ENCODE measurements at regions not wholly inside any gene's neighbourhood (a gene's known extent, or its start where the extent isn't known, plus 50 kb on each side); places are given as distances from the start of the nearest gene placed in this dataset.

DNA sequence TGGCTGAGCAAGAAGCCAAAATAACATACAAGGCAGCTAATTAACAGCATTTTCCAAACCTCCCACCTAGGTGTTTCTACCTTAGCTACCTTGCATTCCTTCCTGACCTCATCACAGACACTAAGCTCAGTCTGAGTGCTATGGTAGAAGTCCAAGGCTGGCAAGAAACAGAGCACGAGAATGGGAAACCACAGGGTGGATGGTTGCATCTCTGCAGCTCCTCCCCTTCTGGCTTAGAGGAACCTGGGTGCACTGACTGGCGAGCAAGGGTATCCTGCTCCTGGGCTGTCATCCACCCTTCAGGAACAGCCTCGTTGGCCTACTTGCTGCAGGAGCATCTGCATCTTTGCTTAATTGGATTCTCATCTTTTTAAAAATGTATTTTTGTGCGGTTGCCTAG is 73.1 kb upstream of the KIRREL3 start:
- Histone ChIP-seq H2AFZ (replicated peaks; ENCODE audit: low read length, poor library complexity) (no peak overlapping the region), H4K5ac (ENCODE audit: low read depth, low read length) (no peak overlapping the region), H3K23ac (ENCODE audit: low read depth, low read length) (no peak overlapping the region), H3K9me1 (ENCODE audit: insufficient read depth, low read length) (no peaks in the 10 kb centered on the region), H3K4me3 (ENCODE audit: insufficient read depth, low read depth, low read length) (no peak overlapping the region), H2AK5ac (ENCODE audit: low read depth, low read length) (no peak overlapping the region), H3K9me3 (ENCODE audit: control insufficient read depth, insufficient read depth, low read length) (no peaks in the 10 kb centered on the region), H4K8ac (ENCODE audit: low read depth in 2 of 2, low read length in 2 of 2) (no peak overlapping the region), H4K20me1 (ENCODE audit: insufficient read depth, low read length) (no peaks in the 10 kb centered on the region), H2BK5ac (ENCODE audit: low read depth, low read length, poor library complexity, severe bottlenecking) (no peak overlapping the region), H4K91ac (ENCODE audit: insufficient read depth, low read depth, low read length) (no peak overlapping the region), H3K14ac (replicated peaks; ENCODE audit: low read depth, low read length) (no peak overlapping the region), H3K18ac (ENCODE audit: low read depth, low read length) (no peak overlapping the region), H3K4me2 (ENCODE audit: low read depth, low read length) (no peak overlapping the region), H3K9ac (ENCODE audit: low read depth, low read length) (no peak overlapping the region), H2BK15ac (ENCODE audit: low read depth, low read length) (no peak overlapping the region), H2BK20ac (ENCODE audit: low read depth, low read length) (no peak overlapping the region), H3K36me3 (ENCODE audit: control insufficient read depth, insufficient read depth, low read length) (no peaks in the 10 kb centered on the region), H3K27ac (ENCODE audit: insufficient read depth, low read length) (no peak overlapping the region), H3K4ac (ENCODE audit: low read depth, low read length) (no peak overlapping the region), H3K56ac (ENCODE audit: extremely low read depth, insufficient read depth, low read length) (no peak overlapping the region), H3K4me1 (ENCODE audit: control insufficient read depth, insufficient read depth, low read length) (0 out of 2 replicates have a peak, but pooled peaks cover 2% of the 10 kb centered on the region), H2AK9ac (replicated peaks; ENCODE audit: low read depth, low read length, poor library complexity) (no peak overlapping the region), H3K27me3 (ENCODE audit: control insufficient read depth, insufficient read depth, low read length) (peaks cover 46% of the 10 kb centered on the region), H2BK120ac (ENCODE audit: low read depth, low read length) (no peak overlapping the region), H3K79me1 (ENCODE audit: low read depth in 1 of 2, low read length in 2 of 2) (no peaks in the 10 kb centered on the region)
- ChIA-PET POLR2A (ENCODE audit: unreplicated experiment) (interaction anchor here (0.6 kb wide), 1 partner anchor 378 kb away, joined by 16 read pairs; no protein-coding TSS in a partner anchor), CTCF (interaction anchor here (0.6 to 1.6 kb wide), 10 partner anchors 8 to 1650 kb away, joined by 3 to 5 read pairs (median 3); no protein-coding TSS in a partner anchor)
- DNase-seq (no peak), ATAC-seq (ENCODE audit: low read depth) (0 out of 2 replicates have a peak, but pooled peaks have one; percentile 17)
- BruUV-seq (replicated peaks) = no TSS peak
- TF ChIP-seq RCOR1 (IDR thresholded peaks at IDR 0.05; ENCODE audit: insufficient replicate concordance, low read length) = no peak
- TF ChIP-seq, protein P1, sequence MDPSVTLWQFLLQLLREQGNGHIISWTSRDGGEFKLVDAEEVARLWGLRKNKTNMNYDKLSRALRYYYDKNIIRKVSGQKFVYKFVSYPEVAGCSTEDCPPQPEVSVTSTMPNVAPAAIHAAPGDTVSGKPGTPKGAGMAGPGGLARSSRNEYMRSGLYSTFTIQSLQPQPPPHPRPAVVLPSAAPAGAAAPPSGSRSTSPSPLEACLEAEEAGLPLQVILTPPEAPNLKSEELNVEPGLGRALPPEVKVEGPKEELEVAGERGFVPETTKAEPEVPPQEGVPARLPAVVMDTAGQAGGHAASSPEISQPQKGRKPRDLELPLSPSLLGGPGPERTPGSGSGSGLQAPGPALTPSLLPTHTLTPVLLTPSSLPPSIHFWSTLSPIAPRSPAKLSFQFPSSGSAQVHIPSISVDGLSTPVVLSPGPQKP (IDR thresholded peaks at IDR 0.05; ENCODE audit: borderline replicate concordance, low read depth, low read length) = no peak
- TF ChIP-seq CEBPB (IDR thresholded peaks at IDR 0.05; ENCODE audit: low read depth, low read length) = no peak
- no peak for TF ChIP-seq POLR2A (IDR thresholded peaks at IDR 0.05; ENCODE audit: low read depth, low read length)
- no peak for TF ChIP-seq MAFK (IDR thresholded peaks at IDR 0.05; ENCODE audit: low read depth, low read length)
- no peak for TF ChIP-seq RAD21 (IDR thresholded peaks at IDR 0.05; ENCODE audit: low read length)
- no peak for TF ChIP-seq NFE2L2 (IDR thresholded peaks at IDR 0.05; ENCODE audit: low read depth, low read length)
- no peak for TF ChIP-seq RFX5 (IDR thresholded peaks at IDR 0.05; ENCODE audit: low read depth, low read length)
- TF ChIP-seq FOS (IDR thresholded peaks at IDR 0.05; ENCODE audit: low read depth, low read length) = no peak
- TF ChIP-seq CTCF (conservative IDR thresholded peaks at IDR 0.05; ENCODE audit: low read depth, low read length) = no peak
- no peak for TF ChIP-seq USF2 (IDR thresholded peaks at IDR 0.05; ENCODE audit: low read depth, low read length)
- TF ChIP-seq MXI1 (IDR thresholded peaks at IDR 0.05; ENCODE audit: borderline replicate concordance, low read depth, low read length) = no peak
- TF ChIP-seq BHLHE40 (IDR thresholded peaks at IDR 0.05; ENCODE audit: low read depth, low read length) = no peak
- no peak for TF ChIP-seq CHD1 (IDR thresholded peaks at IDR 0.05; ENCODE audit: low read depth, low read length)
- TF ChIP-seq MAZ (IDR thresholded peaks at IDR 0.05; ENCODE audit: borderline replicate concordance, low read depth, low read length) = no peak
- no peak for TF ChIP-seq SMC3 (IDR thresholded peaks at IDR 0.05; ENCODE audit: low read depth, low read length)
- intact Hi-C loops (cut with micrococcal nuclease) = loop anchor here (1.0 to 5.0 kb wide), 3 partner anchors 56 to 466 kb away; no protein-coding TSS in a partner anchor
- dilution Hi-C loops (cut with HindIII; ENCODE audit: low sequenced_read_pairs, unreplicated experiment) = no loop called here
- 80% methylated on average over 1 of the region's 4 CpGs; no CpG with 5 or more reads in 1 of the 2 experiments for WGBS, 2 experiments (ENCODE audit: extremely low coverage in 2 of 2, insufficient read length in 1 of 2)
- in situ Hi-C loops (cut with MboI; ENCODE audit: low sequenced_read_pairs) = loop anchor here (10.0 kb wide), 1 partner anchor 459 kb away; no protein-coding TSS in a partner anchor
